ENCODE measurements at regions not wholly inside any gene's neighbourhood (a gene's known extent, or its start where the extent isn't known, plus 50 kb on each side); places are given as distances from the start of the nearest gene placed in this dataset.

GRCh38 chr1:4273243-4273642, 373.2 kb upstream of the C1orf174 start:
- TF ChIP-seq, protein P1, sequence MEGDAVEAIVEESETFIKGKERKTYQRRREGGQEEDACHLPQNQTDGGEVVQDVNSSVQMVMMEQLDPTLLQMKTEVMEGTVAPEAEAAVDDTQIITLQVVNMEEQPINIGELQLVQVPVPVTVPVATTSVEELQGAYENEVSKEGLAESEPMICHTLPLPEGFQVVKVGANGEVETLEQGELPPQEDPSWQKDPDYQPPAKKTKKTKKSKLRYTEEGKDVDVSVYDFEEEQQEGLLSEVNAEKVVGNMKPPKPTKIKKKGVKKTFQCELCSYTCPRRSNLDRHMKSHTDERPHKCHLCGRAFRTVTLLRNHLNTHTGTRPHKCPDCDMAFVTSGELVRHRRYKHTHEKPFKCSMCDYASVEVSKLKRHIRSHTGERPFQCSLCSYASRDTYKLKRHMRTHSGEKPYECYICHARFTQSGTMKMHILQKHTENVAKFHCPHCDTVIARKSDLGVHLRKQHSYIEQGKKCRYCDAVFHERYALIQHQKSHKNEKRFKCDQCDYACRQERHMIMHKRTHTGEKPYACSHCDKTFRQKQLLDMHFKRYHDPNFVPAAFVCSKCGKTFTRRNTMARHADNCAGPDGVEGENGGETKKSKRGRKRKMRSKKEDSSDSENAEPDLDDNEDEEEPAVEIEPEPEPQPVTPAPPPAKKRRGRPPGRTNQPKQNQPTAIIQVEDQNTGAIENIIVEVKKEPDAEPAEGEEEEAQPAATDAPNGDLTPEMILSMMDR (IDR thresholded peaks at IDR 0.05; ENCODE audit: low read depth, low read length, missing control alignments), result no peak
- DNase-seq (ENCODE audit: low read depth), result no peak

GRCh38 chr1:4273747-4274146, 373.7 kb upstream of the C1orf174 start:
- no peak for DNase-seq (ENCODE audit: low read depth)
- no peak overlapping the region for H3K4me3 ChIP-seq (ENCODE audit: low read depth, low read length)
- TF ChIP-seq, protein P1 (IDR thresholded peaks at IDR 0.05; ENCODE audit: low read depth, low read length, missing control alignments), result no peak

More at GRCh38 chr1:4273243-4273642, 373.2 kb upstream of the C1orf174 start:
- no peak overlapping the region for H3K4me3 ChIP-seq (ENCODE audit: low read depth, low read length)

DNA sequence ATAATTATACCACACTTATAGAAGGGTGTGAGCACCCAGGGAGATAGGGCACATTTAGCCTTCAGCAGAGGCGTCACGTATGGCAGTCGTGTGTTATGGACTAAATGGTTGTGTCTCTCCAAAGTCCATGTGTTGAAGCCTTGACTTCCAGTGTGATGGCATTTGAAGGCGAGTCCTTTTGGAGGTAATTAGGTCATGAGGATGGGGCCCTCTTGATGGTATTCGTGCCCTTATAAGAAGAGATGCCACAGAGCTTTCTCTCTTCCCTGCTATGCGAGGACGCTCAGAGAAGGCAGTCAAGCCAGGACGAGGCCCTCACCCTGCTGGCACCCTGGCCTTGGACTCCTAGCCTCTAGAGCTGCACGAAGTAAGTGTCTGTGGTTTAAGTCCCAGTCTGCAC, 375.0 kb upstream of the C1orf174 start:
- no peak for DNase-seq (ENCODE audit: low read depth)
- TF ChIP-seq, protein P1 (IDR thresholded peaks at IDR 0.05; ENCODE audit: low read depth, low read length, missing control alignments), result no peak
- H3K4me3 ChIP-seq (ENCODE audit: low read depth, low read length), result no peak overlapping the region

GRCh38 chr1:4276238-4276637, 376.2 kb upstream of the C1orf174 start:
- DNase-seq (ENCODE audit: low read depth), result no peak
- TF ChIP-seq, protein P1 (IDR thresholded peaks at IDR 0.05; ENCODE audit: low read depth, low read length, missing control alignments), result no peak
- no peak overlapping the region for H3K4me3 ChIP-seq (ENCODE audit: low read depth, low read length)

GRCh38 chr1:4277598-4277997, 376.8 kb upstream of the AJAP1 start:
- H3K4me3 ChIP-seq (ENCODE audit: low read depth, low read length), result no peak overlapping the region
- DNase-seq (ENCODE audit: low read depth), result no peak
- TF ChIP-seq, protein P1 (IDR thresholded peaks at IDR 0.05; ENCODE audit: low read depth, low read length, missing control alignments), result no peak

DNA sequence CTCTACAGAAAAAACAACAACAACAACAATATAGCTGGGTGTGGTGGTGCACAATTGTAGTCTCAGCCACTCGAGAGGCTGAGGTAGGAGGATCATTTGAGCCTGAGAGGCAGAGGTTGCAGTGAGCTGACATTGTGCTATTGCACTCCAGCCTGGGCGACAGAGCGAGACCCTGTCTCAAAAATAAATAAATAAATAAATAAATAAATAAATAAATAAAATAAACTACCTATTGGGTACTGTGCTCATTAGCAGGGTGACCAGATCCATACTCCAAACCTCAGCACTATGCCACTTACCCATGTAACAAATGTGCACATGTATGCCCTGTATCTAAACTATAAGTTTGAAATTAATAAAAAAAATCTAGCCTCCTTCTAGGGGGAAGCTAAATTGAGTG, 369.4 kb upstream of the AJAP1 start:
- DNase-seq (ENCODE audit: low read depth), result no peak
- TF ChIP-seq, protein P1 (IDR thresholded peaks at IDR 0.05; ENCODE audit: low read depth, low read length, missing control alignments), result no peak
- no peak overlapping the region for H3K4me3 ChIP-seq (ENCODE audit: low read depth, low read length)

- TF ChIP-seq, protein P1 (IDR thresholded peaks at IDR 0.05; ENCODE audit: low read depth, low read length, missing control alignments), result no peak
- H3K4me3 ChIP-seq (ENCODE audit: low read depth, low read length), result no peak overlapping the region
- no peak for DNase-seq (ENCODE audit: low read depth)
These were observed 361.5 kb upstream of the AJAP1 start for GRCh38 chr1:4292861-4293260.
